H9 (cell line): ENCODE measurements at regions not wholly inside any gene's neighbourhood (a gene's known extent, or its start where the extent isn't known, plus 50 kb on each side); places are given as distances from the start of the nearest gene placed in this dataset.

Source experiments
- DNase-seq: peaks from one replicate; pipeline ENCODE4 v3.0.0-alpha.2; 2017
- H2AFZ ChIP-seq: one replicate; pipeline ENCODE4 v1.6.1; 2013; ENCODE audit warnings: mild to moderate bottlenecking, low read length, control low read depth, moderate library complexity
- H2AK5ac ChIP-seq: 2 replicates; pipeline ENCODE4 v1.6.1; 2013; ENCODE audit warnings: low read length, control low read depth, mixed read lengths; ENCODE audit not compliant: insufficient read length
- H2BK120ac ChIP-seq: one replicate; pipeline ENCODE4 v1.6.1; 2013; ENCODE audit warnings: low read depth, mild to moderate bottlenecking, low read length, control low read depth, inconsistent platforms; ENCODE audit not compliant: poor library complexity, severe bottlenecking
- H2BK12ac ChIP-seq: 2 replicates; pipeline ENCODE4 v1.6.1; 2013; ENCODE audit warnings: low read length, control low read depth, mixed read lengths, low read depth; ENCODE audit not compliant: insufficient read length
- H2BK15ac ChIP-seq: 2 replicates; pipeline ENCODE4 v1.6.1; 2013; ENCODE audit warnings: low read depth, low read length, control low read depth
- H2BK20ac ChIP-seq: one replicate; pipeline ENCODE4 v1.6.1; 2013; ENCODE audit warnings: low read depth, mild to moderate bottlenecking, low read length, control low read depth, inconsistent platforms; ENCODE audit not compliant: poor library complexity, severe bottlenecking
- H2BK5ac ChIP-seq: 2 replicates; pipeline ENCODE4 v1.6.1; 2013; ENCODE audit warnings: low read length, control low read depth, mixed read lengths; ENCODE audit not compliant: insufficient read length
- H3K14ac ChIP-seq: 2 replicates; pipeline ENCODE4 v1.6.1; 2013; ENCODE audit warnings: low read length, control low read depth; ENCODE audit not compliant: insufficient read depth
- H3K18ac ChIP-seq: 2 replicates; pipeline ENCODE4 v1.6.1; 2013; ENCODE audit warnings: low read depth, mild to moderate bottlenecking, mixed read lengths, low read length, control low read depth; ENCODE audit not compliant: insufficient read length
- H3K23ac ChIP-seq: 2 replicates; pipeline ENCODE4 v1.6.1; 2013; ENCODE audit warnings: low read length, control low read depth, mixed read lengths, low read depth; ENCODE audit not compliant: insufficient read length
- H3K23me2 ChIP-seq: 2 replicates; pipeline ENCODE4 v1.6.1; 2013; ENCODE audit warnings: low read depth, mild to moderate bottlenecking, mixed read lengths, low read length, control low read depth; ENCODE audit not compliant: insufficient read length, poor library complexity, severe bottlenecking
- H3K27ac ChIP-seq: 2 replicates; pipeline ENCODE4 v1.5.1; 2013; ENCODE audit warnings: low read length, control low read depth, mixed read lengths, low read depth; ENCODE audit not compliant: insufficient read length
- H3K27me3 ChIP-seq: 2 replicates; pipeline ENCODE4 v1.6.1; 2013; ENCODE audit warnings: low read length, control low read depth, inconsistent platforms; ENCODE audit not compliant: insufficient read depth
- H3K4ac ChIP-seq: 2 replicates; pipeline ENCODE4 v1.6.1; 2013; ENCODE audit warnings: low read depth, mild to moderate bottlenecking, control low read depth, inconsistent platforms, low read length, moderate library complexity
- H3K4me1 ChIP-seq: 2 replicates; pipeline ENCODE4 v1.6.1; 2013; ENCODE audit warnings: low read length, control low read depth, inconsistent platforms; ENCODE audit not compliant: insufficient read depth
- H3K4me2 ChIP-seq: 2 replicates; pipeline ENCODE4 v1.6.1; 2013; ENCODE audit warnings: low read length, control low read depth, mixed read lengths; ENCODE audit not compliant: insufficient read length, insufficient read depth
- H3K56ac ChIP-seq: 2 replicates; pipeline ENCODE4 v1.6.1; 2013; ENCODE audit warnings: low read depth, mild to moderate bottlenecking, mixed read lengths, low read length, control low read depth; ENCODE audit not compliant: insufficient read length
- H3K79me1 ChIP-seq: 2 replicates; pipeline ENCODE4 v1.6.1; 2013; ENCODE audit warnings: low read depth, mild to moderate bottlenecking, moderate library complexity, low read length, control low read depth, inconsistent platforms; ENCODE audit not compliant: insufficient read depth, poor library complexity, severe bottlenecking
- H3K79me2 ChIP-seq: 2 replicates; pipeline ENCODE4 v1.6.1; 2013; ENCODE audit warnings: low read length, control low read depth, inconsistent platforms; ENCODE audit not compliant: insufficient read depth
- H3K9ac ChIP-seq: 2 replicates; pipeline ENCODE4 v1.6.1; 2013; ENCODE audit warnings: low read length, control low read depth, mixed read lengths; ENCODE audit not compliant: insufficient read length; ENCODE audit errors: extremely low read depth
- H3K9me3 ChIP-seq: one replicate; pipeline ENCODE4 v1.6.1; 2013; ENCODE audit warnings: low read depth, low read length, inconsistent platforms; ENCODE audit not compliant: control insufficient read depth
- H3T11ph ChIP-seq: one replicate; pipeline ENCODE4 v1.6.1; 2013; ENCODE audit warnings: mild to moderate bottlenecking, low read length, control low read depth, inconsistent platforms
- H4K20me1 ChIP-seq: one replicate; pipeline ENCODE4 v1.6.1; 2013; ENCODE audit not compliant: control insufficient read depth, insufficient read length, insufficient read depth
- H4K5ac ChIP-seq: 2 replicates; pipeline ENCODE4 v1.6.1; 2013; ENCODE audit warnings: low read depth, mild to moderate bottlenecking, mixed read lengths, low read length, control low read depth; ENCODE audit not compliant: insufficient read length
- H4K8ac ChIP-seq: replicated peaks from 2 replicates; pipeline ENCODE4 v1.6.1; 2013; ENCODE audit warnings: low read length, control low read depth, mixed read lengths, low read depth; ENCODE audit not compliant: insufficient read length
- H4K91ac ChIP-seq: 2 replicates; pipeline ENCODE4 v1.6.1; 2013; ENCODE audit warnings: low read depth, mild to moderate bottlenecking, moderate library complexity, mixed read lengths, low read length, control low read depth; ENCODE audit not compliant: insufficient read length
- H3K27ac Mint-ChIP-seq, 3 experiments: 2 replicates in 2 of 3; 3 replicates in 1 of 3; pipeline ENCODE4 v1.8.0; 2020 to 2021; ENCODE audit warnings: mixed read lengths in 3 of 3, mild to moderate bottlenecking in 1 of 3, moderate library complexity in 1 of 3
- H3K27me3 Mint-ChIP-seq: 2 replicates; pipeline ENCODE4 v1.8.0; 2021; ENCODE audit warnings: low read depth, mild to moderate bottlenecking, moderate library complexity, mixed read lengths
- H3K36me3 Mint-ChIP-seq, 3 experiments: 2 replicates in 2 of 3; 3 replicates in 1 of 3; pipeline ENCODE4 v1.8.0; 2020 to 2021; ENCODE audit warnings: low read depth in 3 of 3, mixed read lengths in 3 of 3; ENCODE audit not compliant: insufficient read depth in 1 of 3
- H3K4me1 Mint-ChIP-seq, 2 experiments: 2 replicates each; pipeline ENCODE4 v1.8.0; 2020; ENCODE audit warnings: mixed read lengths in 2 of 2
- H3K4me3 Mint-ChIP-seq, 2 experiments: 2 replicates in 1 of 2; 3 replicates in 1 of 2; pipeline ENCODE4 v1.8.0; 2020 to 2021; ENCODE audit warnings: mild to moderate bottlenecking in 2 of 2, mixed read lengths in 2 of 2, moderate library complexity in 1 of 2
- H3K9me3 Mint-ChIP-seq, 2 experiments: 2 replicates in 1 of 2; 3 replicates in 1 of 2; pipeline ENCODE4 v1.8.0; 2020; ENCODE audit warnings: mild to moderate bottlenecking in 2 of 2, mixed read lengths in 2 of 2, moderate library complexity in 1 of 2
- WGBS: extraction: QIAGEN DNeasy Blood & Tissue Kit; methylation state at CpG from one replicate; pipeline ENCODE4 v1.1.7; 2013; ENCODE audit warnings: missing lambda C conversion rate, low lambda C conversion rate, mixed read lengths; ENCODE audit not compliant: insufficient read length; ENCODE audit errors: extremely low coverage; 5-methylcytosine and 5-hydroxymethylcytosine counted together
- TF ChIP-seq, protein P1 (sequence below): fragments of 200-600 bp; sonication (generic); conservative IDR thresholded peaks from 3 replicates; pipeline ENCODE4 v1.8.0; 2021; ENCODE audit warnings: antibody characterized with exemption, mild to moderate bottlenecking

DNA sequence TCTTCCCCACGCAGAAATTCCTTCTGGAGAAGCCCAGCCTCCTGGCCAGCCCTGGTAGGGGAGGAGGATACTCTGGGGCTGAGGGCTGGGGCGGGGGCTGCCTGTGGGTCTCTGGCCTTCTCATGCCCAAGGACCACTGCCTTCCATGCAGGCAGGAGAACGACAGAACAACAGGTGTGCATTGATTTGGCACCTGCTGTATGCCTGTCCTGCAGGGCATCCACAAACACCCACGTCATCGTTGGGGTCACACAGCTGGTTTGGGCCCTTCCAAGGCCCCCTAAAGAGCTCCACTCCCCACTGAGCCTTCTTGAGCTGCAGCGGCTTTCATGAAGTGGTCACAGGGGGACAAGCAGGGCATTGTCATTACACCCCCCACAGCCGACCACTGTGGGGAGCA lies 60.4 kb downstream of the PHETA1 start:
- TF ChIP-seq, protein P1, sequence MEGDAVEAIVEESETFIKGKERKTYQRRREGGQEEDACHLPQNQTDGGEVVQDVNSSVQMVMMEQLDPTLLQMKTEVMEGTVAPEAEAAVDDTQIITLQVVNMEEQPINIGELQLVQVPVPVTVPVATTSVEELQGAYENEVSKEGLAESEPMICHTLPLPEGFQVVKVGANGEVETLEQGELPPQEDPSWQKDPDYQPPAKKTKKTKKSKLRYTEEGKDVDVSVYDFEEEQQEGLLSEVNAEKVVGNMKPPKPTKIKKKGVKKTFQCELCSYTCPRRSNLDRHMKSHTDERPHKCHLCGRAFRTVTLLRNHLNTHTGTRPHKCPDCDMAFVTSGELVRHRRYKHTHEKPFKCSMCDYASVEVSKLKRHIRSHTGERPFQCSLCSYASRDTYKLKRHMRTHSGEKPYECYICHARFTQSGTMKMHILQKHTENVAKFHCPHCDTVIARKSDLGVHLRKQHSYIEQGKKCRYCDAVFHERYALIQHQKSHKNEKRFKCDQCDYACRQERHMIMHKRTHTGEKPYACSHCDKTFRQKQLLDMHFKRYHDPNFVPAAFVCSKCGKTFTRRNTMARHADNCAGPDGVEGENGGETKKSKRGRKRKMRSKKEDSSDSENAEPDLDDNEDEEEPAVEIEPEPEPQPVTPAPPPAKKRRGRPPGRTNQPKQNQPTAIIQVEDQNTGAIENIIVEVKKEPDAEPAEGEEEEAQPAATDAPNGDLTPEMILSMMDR = no peak
- no peak overlapping the region for H4K91ac ChIP-seq
- no peak for DNase-seq
- H4K8ac ChIP-seq = no peak overlapping the region
- H3K4me2 ChIP-seq = no peak overlapping the region
- H2BK20ac ChIP-seq = no peak overlapping the region
- H2BK15ac ChIP-seq = no peak overlapping the region
- no peaks in the 10 kb centered on the region for H3K4me1 ChIP-seq
- peaks cover 20% of the 10 kb centered on the region in 2 experiments for H3K9me3 Mint-ChIP-seq
- no peaks in the 10 kb centered on the region for H3K27me3 ChIP-seq
- no peak overlapping the region for H3K27ac ChIP-seq
- H2AFZ ChIP-seq = no peak overlapping the region
- H3K14ac ChIP-seq = no peak overlapping the region
- no peaks in the 10 kb centered on the region; the same call in none of the 2 replicates for H3K27me3 Mint-ChIP-seq
- no peak overlapping the region for H3K56ac ChIP-seq
- no peak overlapping the region for H2BK5ac ChIP-seq
- no peak overlapping the region for H2AK5ac ChIP-seq
- H4K5ac ChIP-seq = no peak overlapping the region
- peaks cover 0 to 6% of the 10 kb centered on the region in 2 experiments; a peak in 2 of 4 replicates for H3K4me1 Mint-ChIP-seq
- no peaks in the 10 kb centered on the region for H4K20me1 ChIP-seq
- no peak overlapping the region for H3K9ac ChIP-seq
- no peaks in the 10 kb centered on the region for H3K79me1 ChIP-seq
- H3K4me3 Mint-ChIP-seq = no peak overlapping the region
- no peak overlapping the region for H3T11ph ChIP-seq
- peaks cover 18% of the 10 kb centered on the region for H3K9me3 ChIP-seq
- no peak overlapping the region for H3K4ac ChIP-seq
- no CpG with 5 or more reads among the region's 7 CpGs for WGBS
- no peaks in the 10 kb centered on the region for H3K79me2 ChIP-seq
- no peak overlapping the region for H3K27ac Mint-ChIP-seq
- H2BK12ac ChIP-seq = no peak overlapping the region
- peaks cover 24 to 37% (median 25%) of the 10 kb centered on the region in 3 experiments for H3K36me3 Mint-ChIP-seq
- H3K18ac ChIP-seq = no peak overlapping the region
- no peaks in the 10 kb centered on the region for H3K23me2 ChIP-seq
- no peak overlapping the region for H3K23ac ChIP-seq
- H2BK120ac ChIP-seq = no peak overlapping the region
